Colonic mucosa (tissue), 4 donors: ENCODE measurements at regions not wholly inside any gene's neighbourhood (a gene's known extent, or its start where the extent isn't known, plus 50 kb on each side); places are given as distances from the start of the nearest gene placed in this dataset.

Experiments used
- DNase-seq: peaks from one replicate; pipeline ENCODE4 v3.0.0-alpha.2; 2020
- H3K27ac ChIP-seq: fragments of 200-600 bp; one replicate; pipeline ENCODE4 v1.8.0; 2021
- H3K27me3 ChIP-seq: fragments of 200-600 bp; one replicate; pipeline ENCODE4 v1.8.0; 2021
- H3K36me3 ChIP-seq: fragments of 200-600 bp; one replicate; pipeline ENCODE4 v1.8.0; 2021
- H3K4me1 ChIP-seq: fragments of 200-600 bp; one replicate; pipeline ENCODE4 v1.8.0; 2021; ENCODE audit warnings: mild to moderate bottlenecking
- H3K4me3 ChIP-seq: fragments of 200-600 bp; one replicate; pipeline ENCODE4 v1.8.0; 2021
- H3K9ac ChIP-seq, 2 donors: one replicate each; pipeline ENCODE4 v1.7.0; 2013; ENCODE audit warnings: control low read depth in 2 of 2, low read depth in 2 of 2, low read length in 2 of 2
- H3K9me3 ChIP-seq: fragments of 200-600 bp; one replicate; pipeline ENCODE4 v1.8.0; 2021
- intact Hi-C: fragments of 100-400 bp; cut with DNase I; formaldehyde crosslinking; loops from one replicate; pipeline ENCODE4 v1.14.1; 2022
- TF ChIP-seq, protein P1 (sequence below): fragments of 200-600 bp; IDR thresholded peaks from one replicate; pipeline ENCODE4 v1.8.0; 2022; ENCODE audit warnings: antibody characterized with exemption, mild to moderate bottlenecking
- donor health status: healthy.
- donor health status: DM: no; HTN: no; CAD: no.
- donor health status: DM: no; HTN: no; CAD: no.

DNA sequence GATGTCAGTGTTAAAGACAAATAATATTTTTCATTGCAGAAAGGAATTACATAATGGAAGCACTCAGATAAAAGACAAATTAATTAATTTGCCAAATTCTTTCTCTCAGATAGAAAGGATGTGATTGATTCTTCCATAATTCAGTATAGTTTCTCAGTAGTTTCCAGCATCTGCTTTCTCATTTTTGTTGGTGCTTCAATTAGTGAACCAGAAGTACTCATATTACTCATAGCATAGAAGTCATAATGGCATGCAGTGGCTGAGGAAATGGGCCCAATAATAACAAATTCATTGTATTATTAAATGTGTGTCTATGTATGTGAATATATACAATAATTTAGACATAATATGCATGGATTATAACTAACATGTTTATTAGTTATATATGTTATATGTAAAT lies 393.3 kb upstream of the TRAM1L1 start:
- intact Hi-C loops: no loop called here

DNA sequence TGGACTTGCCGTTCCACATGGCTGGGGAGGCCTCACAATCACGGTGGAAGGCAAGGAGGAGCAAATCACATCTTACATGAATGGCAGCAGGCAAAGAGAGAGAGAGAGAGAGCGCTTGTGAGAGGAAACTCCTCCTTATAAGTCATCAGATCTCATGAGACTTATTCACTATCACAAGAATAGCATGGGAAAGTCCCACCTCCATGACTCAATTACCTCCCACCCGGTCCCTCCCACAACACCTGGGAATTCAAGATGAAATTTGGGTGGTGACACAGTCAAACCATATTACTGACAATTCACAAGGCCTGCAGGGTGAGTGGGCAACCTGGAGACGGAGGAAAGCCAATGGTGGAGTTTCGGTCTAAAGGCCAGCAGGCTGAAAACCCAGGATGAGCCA lies 394.3 kb upstream of the TRAM1L1 start:
- no peak overlapping the region for H3K4me3 ChIP-seq
- no peaks in the 10 kb centered on the region for H3K4me1 ChIP-seq
- intact Hi-C loops: no loop called here
- no peak overlapping the region for H3K27ac ChIP-seq
- TF ChIP-seq, protein P1, sequence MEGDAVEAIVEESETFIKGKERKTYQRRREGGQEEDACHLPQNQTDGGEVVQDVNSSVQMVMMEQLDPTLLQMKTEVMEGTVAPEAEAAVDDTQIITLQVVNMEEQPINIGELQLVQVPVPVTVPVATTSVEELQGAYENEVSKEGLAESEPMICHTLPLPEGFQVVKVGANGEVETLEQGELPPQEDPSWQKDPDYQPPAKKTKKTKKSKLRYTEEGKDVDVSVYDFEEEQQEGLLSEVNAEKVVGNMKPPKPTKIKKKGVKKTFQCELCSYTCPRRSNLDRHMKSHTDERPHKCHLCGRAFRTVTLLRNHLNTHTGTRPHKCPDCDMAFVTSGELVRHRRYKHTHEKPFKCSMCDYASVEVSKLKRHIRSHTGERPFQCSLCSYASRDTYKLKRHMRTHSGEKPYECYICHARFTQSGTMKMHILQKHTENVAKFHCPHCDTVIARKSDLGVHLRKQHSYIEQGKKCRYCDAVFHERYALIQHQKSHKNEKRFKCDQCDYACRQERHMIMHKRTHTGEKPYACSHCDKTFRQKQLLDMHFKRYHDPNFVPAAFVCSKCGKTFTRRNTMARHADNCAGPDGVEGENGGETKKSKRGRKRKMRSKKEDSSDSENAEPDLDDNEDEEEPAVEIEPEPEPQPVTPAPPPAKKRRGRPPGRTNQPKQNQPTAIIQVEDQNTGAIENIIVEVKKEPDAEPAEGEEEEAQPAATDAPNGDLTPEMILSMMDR: no peak
- H3K9ac ChIP-seq: no peak overlapping the region
- no peaks in the 10 kb centered on the region for H3K9me3 ChIP-seq
- H3K27me3 ChIP-seq: no peaks in the 10 kb centered on the region
- DNase-seq: no peak
- H3K36me3 ChIP-seq: no peaks in the 10 kb centered on the region

More for the DNA sequence above, 393.3 kb upstream of the TRAM1L1 start:
- Histone ChIP-seq H3K9ac (no peak overlapping the region), H3K27me3 (no peaks in the 10 kb centered on the region), H3K4me3 (no peak overlapping the region), H3K4me1 (no peaks in the 10 kb centered on the region), H3K36me3 (no peaks in the 10 kb centered on the region), H3K9me3 (no peaks in the 10 kb centered on the region), H3K27ac (no peak overlapping the region)
- TF ChIP-seq, protein P1: no peak
- no peak for DNase-seq

GRCh38 chr4:117481742-117482141 lies 396.4 kb upstream of the TRAM1L1 start:
- intact Hi-C loops: no loop called here
- H3K9me3 ChIP-seq: no peaks in the 10 kb centered on the region
- H3K4me1 ChIP-seq: no peaks in the 10 kb centered on the region
- H3K27me3 ChIP-seq: no peaks in the 10 kb centered on the region
- no peaks in the 10 kb centered on the region for H3K36me3 ChIP-seq
- H3K27ac ChIP-seq: no peak overlapping the region
- no peak for DNase-seq
- TF ChIP-seq, protein P1: no peak
- no peak overlapping the region for H3K4me3 ChIP-seq
- H3K9ac ChIP-seq: no peak overlapping the region

DNA sequence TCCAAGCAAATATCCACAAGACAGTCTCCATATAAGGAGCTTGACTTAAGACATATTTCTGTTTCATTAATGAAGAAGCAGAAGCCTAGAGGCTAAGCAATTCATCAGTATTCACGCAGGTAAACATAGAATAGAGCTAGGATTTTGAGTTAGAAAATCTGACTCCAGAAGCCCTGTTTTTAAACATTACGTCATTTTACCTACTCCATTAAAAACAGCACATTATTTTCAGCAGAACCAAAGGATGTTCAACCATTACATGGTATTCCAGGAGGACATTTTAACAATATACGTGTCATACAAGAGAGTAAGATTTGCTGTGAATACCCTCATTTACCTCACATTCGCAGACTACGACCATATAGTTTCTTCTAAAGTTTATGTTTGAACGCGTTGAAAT lies 403.3 kb upstream of the TRAM1L1 start:
- DNase-seq: no peak
- no peaks in the 10 kb centered on the region for H3K9me3 ChIP-seq
- no peak overlapping the region for H3K4me3 ChIP-seq
- H3K27me3 ChIP-seq: no peaks in the 10 kb centered on the region
- H3K27ac ChIP-seq: no peak overlapping the region
- H3K9ac ChIP-seq: no peak overlapping the region
- H3K4me1 ChIP-seq: no peaks in the 10 kb centered on the region
- H3K36me3 ChIP-seq: no peaks in the 10 kb centered on the region
- intact Hi-C loops: no loop called here
- TF ChIP-seq, protein P1: no peak

DNA sequence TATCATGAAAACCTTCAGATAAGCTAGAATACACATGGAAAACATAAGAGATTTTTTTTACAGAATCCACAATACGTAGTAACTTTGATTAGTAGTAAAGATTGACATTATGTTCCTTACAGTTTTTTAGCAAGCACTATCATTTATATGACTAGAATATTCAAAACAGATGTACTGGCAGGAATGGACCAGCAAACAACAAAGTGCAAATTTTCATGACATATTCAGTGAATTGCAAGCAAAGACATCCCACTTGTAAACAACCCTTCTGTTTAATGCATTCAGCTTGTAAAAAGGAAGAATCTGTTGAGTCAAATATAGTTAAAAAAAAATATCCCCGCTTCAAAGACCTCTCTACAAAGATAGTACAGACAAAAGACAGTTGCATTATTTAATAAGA lies 403.7 kb upstream of the TRAM1L1 start:
- Histone ChIP-seq H3K27me3 (no peaks in the 10 kb centered on the region), H3K9me3 (no peaks in the 10 kb centered on the region), H3K9ac (no peak overlapping the region), H3K27ac (no peak overlapping the region), H3K4me3 (no peak overlapping the region), H3K36me3 (no peaks in the 10 kb centered on the region), H3K4me1 (no peaks in the 10 kb centered on the region)
- TF ChIP-seq, protein P1: no peak
- no peak for DNase-seq
- intact Hi-C loops: no loop called here

GRCh38 chr4:117491516-117491915 lies 406.1 kb upstream of the TRAM1L1 start:
- no peak for DNase-seq
- no peak overlapping the region for H3K9ac ChIP-seq
- no peaks in the 10 kb centered on the region for H3K36me3 ChIP-seq
- H3K4me1 ChIP-seq: no peaks in the 10 kb centered on the region
- no peak overlapping the region for H3K4me3 ChIP-seq
- TF ChIP-seq, protein P1: no peak
- no peaks in the 10 kb centered on the region for H3K9me3 ChIP-seq
- H3K27ac ChIP-seq: no peak overlapping the region
- no peaks in the 10 kb centered on the region for H3K27me3 ChIP-seq
- intact Hi-C loops: no loop called here
